PC-3 (cell line): ENCODE measurements at regions not wholly inside any gene's neighbourhood (a gene's known extent, or its start where the extent isn't known, plus 50 kb on each side); places are given as distances from the start of the nearest gene placed in this dataset.

Experiments used
- EZH2 ChIP-seq: fragments of 300-600 bp; sonication (generic); IDR thresholded peaks from one replicate; pipeline ENCODE4 v1.6.1; 2017; ENCODE audit warnings: antibody characterized with exemption, mild to moderate bottlenecking, low read length; ENCODE audit not compliant: unreplicated experiment
- TF ChIP-seq, protein P1 (sequence below): fragments of 300-600 bp; sonication (generic); conservative IDR thresholded peaks from 2 replicates; pipeline ENCODE4 v1.5.1; 2017; ENCODE audit warnings: antibody characterized with exemption, low read depth, mild to moderate bottlenecking, low read length

DNA sequence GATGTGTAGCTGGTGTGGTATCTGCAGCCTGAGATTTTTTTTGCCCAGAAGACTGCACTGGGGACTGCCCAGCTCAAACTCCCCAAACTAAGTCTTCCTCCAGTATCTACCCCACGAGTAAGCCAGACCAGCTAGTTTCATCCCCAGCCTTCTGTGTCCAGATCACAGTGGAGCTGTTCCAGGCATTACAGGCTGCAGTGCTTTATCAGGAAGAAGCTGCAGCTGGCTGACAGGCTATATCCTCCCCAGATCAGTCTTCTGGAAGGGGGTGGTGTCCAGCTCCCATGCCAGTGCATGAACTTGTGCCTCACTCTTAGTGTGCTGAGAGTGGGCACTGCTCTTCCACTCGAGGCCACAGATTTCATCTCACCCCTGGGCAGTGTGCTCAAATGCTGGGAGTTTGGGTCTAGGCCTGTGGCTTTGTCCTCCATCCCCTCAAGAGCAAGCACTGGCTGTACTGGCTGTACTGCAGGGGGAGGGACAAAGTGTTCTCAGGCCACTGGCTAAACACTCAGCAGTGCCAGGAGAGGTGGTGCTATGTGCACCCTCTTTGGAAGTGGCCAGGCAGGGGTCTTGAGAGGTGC is 679.1 kb upstream of the COBL start:
- TF ChIP-seq, protein P1, sequence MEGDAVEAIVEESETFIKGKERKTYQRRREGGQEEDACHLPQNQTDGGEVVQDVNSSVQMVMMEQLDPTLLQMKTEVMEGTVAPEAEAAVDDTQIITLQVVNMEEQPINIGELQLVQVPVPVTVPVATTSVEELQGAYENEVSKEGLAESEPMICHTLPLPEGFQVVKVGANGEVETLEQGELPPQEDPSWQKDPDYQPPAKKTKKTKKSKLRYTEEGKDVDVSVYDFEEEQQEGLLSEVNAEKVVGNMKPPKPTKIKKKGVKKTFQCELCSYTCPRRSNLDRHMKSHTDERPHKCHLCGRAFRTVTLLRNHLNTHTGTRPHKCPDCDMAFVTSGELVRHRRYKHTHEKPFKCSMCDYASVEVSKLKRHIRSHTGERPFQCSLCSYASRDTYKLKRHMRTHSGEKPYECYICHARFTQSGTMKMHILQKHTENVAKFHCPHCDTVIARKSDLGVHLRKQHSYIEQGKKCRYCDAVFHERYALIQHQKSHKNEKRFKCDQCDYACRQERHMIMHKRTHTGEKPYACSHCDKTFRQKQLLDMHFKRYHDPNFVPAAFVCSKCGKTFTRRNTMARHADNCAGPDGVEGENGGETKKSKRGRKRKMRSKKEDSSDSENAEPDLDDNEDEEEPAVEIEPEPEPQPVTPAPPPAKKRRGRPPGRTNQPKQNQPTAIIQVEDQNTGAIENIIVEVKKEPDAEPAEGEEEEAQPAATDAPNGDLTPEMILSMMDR, result no peak
- no peak for TF ChIP-seq EZH2
